IgD-negative memory B cell (primary cell): ENCODE measurements at regions not wholly inside any gene's neighbourhood (a gene's known extent, or its start where the extent isn't known, plus 50 kb on each side); places are given as distances from the start of the nearest gene placed in this dataset.
"Not testable (repeated sequence)": the region's sequence is repeated elsewhere in the genome, so short reads cannot be mapped to it uniquely, and the experiment has no call there.

Source experiments
- H3K27ac Mint-ChIP-seq, 3 donors: one replicate each; pipeline ENCODE4 v1.8.0; 2020 to 2022; ENCODE audit warnings: mild to moderate bottlenecking in 3 of 3, mixed read lengths in 3 of 3, moderate library complexity in 1 of 3
- H3K27me3 Mint-ChIP-seq: one replicate; pipeline ENCODE4 v1.8.0; 2021; ENCODE audit warnings: mixed read lengths
- H3K36me3 Mint-ChIP-seq: one replicate; pipeline ENCODE4 v1.8.0; 2020; ENCODE audit warnings: mild to moderate bottlenecking, mixed read lengths
- H3K4me1 Mint-ChIP-seq, 3 donors: one replicate each; pipeline ENCODE4 v1.8.0; 2020 to 2022; ENCODE audit warnings: mixed read lengths in 3 of 3, mild to moderate bottlenecking in 1 of 3
- H3K4me3 Mint-ChIP-seq, 4 donors: one replicate each; pipeline ENCODE4 v1.8.0; 2020 to 2022; ENCODE audit warnings: mild to moderate bottlenecking in 4 of 4, mixed read lengths in 4 of 4, moderate library complexity in 3 of 4
- H3K9me3 Mint-ChIP-seq, 3 donors: one replicate each; pipeline ENCODE4 v1.8.0; 2020 to 2021; ENCODE audit warnings: mixed read lengths in 3 of 3, mild to moderate bottlenecking in 1 of 3

DNA sequence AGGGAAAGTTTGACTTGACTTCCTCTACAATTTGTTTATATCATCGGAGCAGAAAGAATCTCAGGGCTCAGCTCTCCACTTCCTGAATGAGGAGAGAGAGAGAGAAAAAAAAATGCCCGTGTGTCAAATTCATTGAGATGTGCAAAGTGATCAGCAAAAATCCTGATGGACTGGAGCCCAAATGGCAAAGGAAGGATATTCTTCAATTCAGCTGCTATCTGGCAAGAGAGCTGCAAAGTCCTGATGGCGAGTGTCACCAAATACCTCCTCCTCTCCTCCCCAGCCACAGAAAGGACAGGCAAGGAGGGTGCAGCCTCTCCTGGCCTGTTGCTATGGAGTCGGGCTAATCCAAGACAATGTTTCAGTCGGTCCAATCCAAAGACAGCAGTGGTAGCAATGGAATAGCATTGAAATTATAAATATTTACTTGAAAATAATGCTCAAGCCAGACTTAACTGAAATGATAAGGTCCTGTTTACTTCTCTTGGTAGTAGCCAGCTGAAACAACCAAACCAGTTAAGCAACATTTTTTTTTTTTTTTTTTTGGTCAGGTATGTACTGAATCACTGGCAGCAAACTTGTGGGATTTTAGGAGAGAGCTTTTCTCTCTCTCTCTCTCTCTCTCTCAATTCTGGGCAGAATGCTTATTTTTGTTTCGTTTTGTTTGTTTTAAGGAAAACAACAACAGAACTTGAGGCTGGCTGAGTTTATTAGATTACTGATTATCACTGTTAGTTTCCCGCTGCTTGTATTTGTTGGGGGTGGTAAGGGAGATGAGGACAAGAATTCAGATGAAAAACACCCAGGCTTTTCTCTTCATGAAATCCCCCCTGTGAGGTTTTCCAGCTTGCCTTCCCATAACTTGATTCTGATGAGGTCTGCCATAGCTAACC lies 204.2 kb downstream of the BCAS1 start:
- Mint-ChIP-seq H3K4me1 (peaks cover 34 to 50% (median 40%) of the 10 kb centered on the region in 3 donors), H3K36me3 (no peaks in the 10 kb centered on the region), H3K4me3 (peak overlapping the region; percentile 48 to 80 (median 76))

GRCh38 chr20:53864765-53865683 lies 205.4 kb downstream of the BCAS1 start:
- peak overlapping the region; percentile 51 to 96 (median 95) for H3K27ac Mint-ChIP-seq
- peaks cover 34 to 49% (median 38%) of the 10 kb centered on the region in 3 donors for H3K4me1 Mint-ChIP-seq
- H3K4me3 Mint-ChIP-seq, result peak overlapping the region in 3 of 4 donors; percentile 48 to 80 (median 77)
- not testable (repeated sequence) for H3K9me3 Mint-ChIP-seq, H3K36me3 Mint-ChIP-seq, H3K27me3 Mint-ChIP-seq

More for the DNA sequence above, 204.2 kb downstream of the BCAS1 start:
- H3K27me3 Mint-ChIP-seq, result no peaks in the 10 kb centered on the region
- peak overlapping the region; percentile 51 to 96 (median 95) for H3K27ac Mint-ChIP-seq
- no peaks in the 10 kb centered on the region for H3K9me3 Mint-ChIP-seq

DNA sequence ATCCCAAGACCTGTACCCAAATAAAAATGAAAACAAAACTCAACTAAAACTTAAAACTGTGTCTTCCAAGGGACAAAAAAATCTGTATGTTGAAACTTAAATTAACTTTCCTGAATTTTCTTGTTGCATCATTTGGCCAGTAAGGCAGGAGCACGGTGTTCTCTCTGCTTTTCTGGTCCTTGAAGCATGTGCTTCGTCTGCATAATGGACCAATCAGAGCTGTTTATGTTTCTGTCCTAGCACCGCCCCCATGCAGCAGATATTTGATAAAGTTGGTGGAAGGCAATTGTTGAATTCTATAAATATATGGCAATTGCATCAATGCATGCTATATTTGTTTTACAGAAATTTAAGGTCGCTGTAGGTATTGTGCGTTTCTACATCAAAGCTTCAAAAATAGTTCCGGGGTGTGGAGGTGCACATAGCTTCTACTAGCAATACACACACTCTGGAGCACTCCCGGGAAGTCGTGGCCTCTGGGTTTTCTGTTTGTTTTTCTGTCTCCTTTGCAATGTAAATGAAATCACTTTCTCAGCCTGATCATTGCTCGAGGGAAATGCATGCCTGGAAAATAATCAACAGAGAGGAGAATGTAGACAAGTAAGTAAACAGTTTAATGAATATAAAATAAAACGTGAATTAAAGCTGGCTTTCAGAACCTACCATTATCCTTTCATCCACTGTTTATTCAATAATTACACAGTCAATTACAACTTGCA lies 206.3 kb downstream of the BCAS1 start:
- H3K36me3 Mint-ChIP-seq, H3K27me3 Mint-ChIP-seq, H3K9me3 Mint-ChIP-seq: not testable (repeated sequence)
- Mint-ChIP-seq H3K4me1 (peaks cover 34 to 43% (median 35%) of the 10 kb centered on the region in 3 donors), H3K27ac (peak overlapping the region in 1 of 3 donors; percentile 69), H3K4me3 (peak overlapping the region in 1 of 4 donors; percentile 27)

- not testable (repeated sequence) for H3K4me3 Mint-ChIP-seq, H3K9me3 Mint-ChIP-seq, H3K27me3 Mint-ChIP-seq, H3K27ac Mint-ChIP-seq, H3K36me3 Mint-ChIP-seq
- H3K4me1 Mint-ChIP-seq, result peaks cover 34 to 43% (median 35%) of the 10 kb centered on the region in 3 donors
Observed at GRCh38 chr20:53863535-53863922, 206.9 kb downstream of the BCAS1 start.

DNA sequence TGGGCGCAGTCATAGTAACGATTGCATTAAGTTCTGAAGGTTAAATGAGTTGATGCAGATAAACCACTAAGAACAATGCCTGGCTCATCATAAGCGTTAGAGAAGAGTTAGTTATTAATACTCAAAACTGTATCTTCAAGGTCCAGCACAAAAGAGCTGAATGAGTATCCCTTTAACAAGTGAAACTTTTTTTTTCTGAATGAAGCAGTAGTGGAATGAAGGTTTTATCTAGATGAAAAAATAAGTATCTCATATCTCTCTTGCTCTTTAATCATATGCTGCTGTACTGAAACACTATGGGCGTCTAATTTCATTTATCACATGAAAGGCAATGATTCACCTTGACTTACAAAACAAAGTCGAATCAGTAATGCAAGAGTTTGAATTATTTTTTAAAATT lies 207.4 kb downstream of the BCAS1 start:
- H3K36me3 Mint-ChIP-seq, H3K27ac Mint-ChIP-seq, H3K9me3 Mint-ChIP-seq, H3K27me3 Mint-ChIP-seq, H3K4me3 Mint-ChIP-seq: not testable (repeated sequence)
- H3K4me1 Mint-ChIP-seq, result peaks cover 33 to 42% (median 34%) of the 10 kb centered on the region in 3 donors

DNA sequence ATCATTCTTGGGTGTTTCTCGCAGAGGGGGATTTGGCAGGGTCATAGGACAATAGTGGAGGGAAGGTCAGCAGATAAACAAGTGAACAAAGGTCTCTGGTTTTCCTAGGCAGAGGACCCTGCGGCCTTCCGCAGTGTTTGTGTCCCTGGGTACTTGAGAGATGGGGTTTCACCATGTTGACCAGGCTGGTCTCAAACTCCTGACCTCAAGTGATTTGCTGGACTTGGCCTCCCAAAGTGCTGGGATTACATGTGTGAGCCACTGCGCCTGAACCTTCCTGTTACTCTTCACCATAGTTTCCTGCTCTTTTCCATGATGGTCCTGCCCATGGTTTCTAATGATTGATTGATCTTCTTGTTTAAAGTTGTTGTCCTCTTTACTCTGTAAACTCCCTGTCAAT lies 207.9 kb downstream of the BCAS1 start:
- not testable (repeated sequence) for H3K27me3 Mint-ChIP-seq, H3K4me3 Mint-ChIP-seq, H3K9me3 Mint-ChIP-seq, H3K36me3 Mint-ChIP-seq, H3K27ac Mint-ChIP-seq
- peaks cover 28 to 36% (median 30%) of the 10 kb centered on the region in 3 donors for H3K4me1 Mint-ChIP-seq

DNA sequence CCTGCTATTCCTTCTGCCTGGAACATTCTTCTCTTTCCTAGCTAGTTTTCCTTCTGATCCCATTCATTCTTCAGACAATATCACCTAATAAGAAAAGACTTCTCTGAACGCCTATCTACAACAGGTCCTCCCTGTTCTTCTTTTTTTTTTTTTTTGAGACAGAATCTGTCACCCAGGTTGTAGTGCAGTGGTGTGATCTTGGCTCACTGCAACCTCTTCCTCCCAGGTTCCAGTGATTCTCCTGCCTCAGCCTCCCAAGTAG lies 208.3 kb downstream of the BCAS1 start:
- Mint-ChIP-seq H3K4me1 (peaks cover 24 to 32% (median 26%) of the 10 kb centered on the region in 3 donors), H3K4me3 (peak overlapping the region in 1 of 4 donors; percentile 1)
- not testable (repeated sequence) for H3K27me3 Mint-ChIP-seq, H3K36me3 Mint-ChIP-seq, H3K9me3 Mint-ChIP-seq, H3K27ac Mint-ChIP-seq

DNA sequence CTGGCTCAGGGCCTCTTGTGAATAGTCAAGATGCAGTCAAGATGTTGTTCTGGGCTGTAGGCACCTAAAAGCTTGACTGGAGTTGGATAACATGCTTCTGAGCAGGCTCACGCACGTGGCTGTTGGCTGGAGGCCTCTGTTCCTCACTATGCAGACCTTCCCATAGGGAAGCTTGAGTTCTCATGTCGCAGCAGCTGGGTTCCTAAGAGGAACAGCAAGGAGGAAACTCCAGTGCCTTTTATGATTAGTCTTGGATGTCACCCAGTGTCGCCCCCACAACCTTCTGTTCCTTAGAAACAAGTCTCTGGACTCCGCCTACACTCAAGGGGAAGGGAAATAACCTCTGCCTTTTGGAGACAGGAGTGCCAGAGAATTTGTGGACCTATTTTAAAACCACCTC lies 210.7 kb downstream of the BCAS1 start:
- H3K4me1 Mint-ChIP-seq, result peaks cover 10 to 14% (median 11%) of the 10 kb centered on the region in 3 donors
- no peaks in the 10 kb centered on the region for H3K9me3 Mint-ChIP-seq

DNA sequence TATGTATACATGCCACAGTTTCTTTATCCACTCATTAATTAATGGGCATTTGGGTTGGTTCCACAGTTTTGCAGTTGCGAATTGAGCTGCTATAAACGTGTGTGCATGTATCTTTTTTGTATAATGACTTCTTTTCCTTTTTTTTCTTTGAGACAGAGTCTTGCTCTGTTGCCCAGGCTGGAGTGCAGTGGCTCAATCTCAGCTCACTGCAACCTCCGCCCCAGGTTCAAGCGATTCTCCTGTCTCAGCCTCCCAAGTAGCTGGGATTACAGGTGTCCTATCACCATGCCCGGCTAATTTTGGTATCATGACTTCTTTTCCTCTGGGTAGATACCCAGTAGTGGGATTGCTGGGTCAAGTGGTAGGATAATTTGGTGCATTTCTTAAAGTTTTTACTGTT lies 211.4 kb downstream of the BCAS1 start:
- not testable (repeated sequence) for H3K27me3 Mint-ChIP-seq, H3K27ac Mint-ChIP-seq, H3K4me3 Mint-ChIP-seq, H3K9me3 Mint-ChIP-seq, H3K36me3 Mint-ChIP-seq
- peaks cover 10 to 14% (median 11%) of the 10 kb centered on the region in 3 donors for H3K4me1 Mint-ChIP-seq

More for the DNA sequence above, 210.7 kb downstream of the BCAS1 start:
- H3K27me3 Mint-ChIP-seq, result no peaks in the 10 kb centered on the region
- no peak overlapping the region for H3K4me3 Mint-ChIP-seq
- no peak overlapping the region for H3K27ac Mint-ChIP-seq
- H3K36me3 Mint-ChIP-seq, result no peaks in the 10 kb centered on the region

- peaks cover 9 to 14% (median 10%) of the 10 kb centered on the region in 3 donors for H3K4me1 Mint-ChIP-seq
- H3K27me3 Mint-ChIP-seq, H3K4me3 Mint-ChIP-seq, H3K27ac Mint-ChIP-seq, H3K36me3 Mint-ChIP-seq, H3K9me3 Mint-ChIP-seq: not testable (repeated sequence)
Observed at GRCh38 chr20:53858516-53858915, 211.9 kb downstream of the BCAS1 start.

GRCh38 chr20:53857723-53858236 lies 212.6 kb downstream of the BCAS1 start:
- no peaks in the 10 kb centered on the region for H3K36me3 Mint-ChIP-seq
- H3K27ac Mint-ChIP-seq, result no peak overlapping the region
- H3K9me3 Mint-ChIP-seq, result peaks cover 0 to 1% (median 0%) of the 10 kb centered on the region in 3 donors
- no peaks in the 10 kb centered on the region for H3K27me3 Mint-ChIP-seq
- H3K4me1 Mint-ChIP-seq, result peaks cover 6 to 15% (median 12%) of the 10 kb centered on the region in 3 donors
- no peak overlapping the region for H3K4me3 Mint-ChIP-seq

DNA sequence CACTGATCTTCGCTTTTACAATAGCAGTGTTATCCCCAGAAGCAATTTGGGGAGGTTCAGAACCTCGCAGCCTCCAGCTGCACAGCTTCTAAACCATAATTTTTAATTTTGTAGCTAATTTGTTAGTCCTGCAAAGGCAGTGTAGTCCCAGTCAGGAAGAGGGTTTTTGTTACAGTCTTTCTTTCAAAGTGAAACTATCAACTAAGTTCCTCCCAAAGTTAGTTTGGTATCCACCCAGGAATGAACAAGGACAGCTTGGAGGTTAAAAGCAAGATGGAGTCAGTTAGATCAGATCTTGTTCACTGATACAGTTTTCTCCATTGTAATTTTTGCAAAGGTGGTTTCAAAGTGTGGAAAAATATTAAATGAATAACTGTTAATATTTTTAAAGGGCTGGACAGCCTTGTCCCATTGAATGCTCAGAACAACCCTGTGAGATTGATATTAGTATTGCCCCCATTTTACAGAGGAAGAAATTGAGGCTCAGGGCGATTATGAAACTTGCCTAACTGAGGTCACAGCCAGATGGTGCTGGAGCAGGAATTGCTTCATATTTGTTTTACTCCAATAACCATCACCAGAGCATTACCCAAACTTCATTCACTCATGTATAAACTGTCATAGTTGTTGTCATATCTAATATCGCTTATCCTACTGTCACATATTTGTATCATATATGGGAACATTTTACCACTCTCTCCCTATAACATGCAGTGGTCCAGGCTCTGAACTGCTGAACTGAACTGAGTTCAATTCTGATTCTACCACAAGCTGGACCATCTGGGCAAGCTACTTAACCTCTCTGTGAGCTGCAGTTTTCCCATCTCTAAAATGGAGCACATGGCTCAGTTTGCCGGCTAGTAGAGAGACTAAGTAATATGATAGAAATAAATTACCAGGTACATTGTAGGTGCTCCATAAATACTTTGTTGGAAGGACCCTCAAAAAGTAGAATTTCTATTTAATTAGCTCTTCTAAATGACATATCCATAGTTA lies 213.8 kb downstream of the BCAS1 start:
- H3K27me3 Mint-ChIP-seq, result no peaks in the 10 kb centered on the region
- no peaks in the 10 kb centered on the region for H3K36me3 Mint-ChIP-seq
- H3K9me3 Mint-ChIP-seq, result peaks cover 0 to 1% (median 0%) of the 10 kb centered on the region in 3 donors
- H3K4me1 Mint-ChIP-seq, result peaks cover 4 to 16% (median 10%) of the 10 kb centered on the region in 3 donors
- H3K4me3 Mint-ChIP-seq, result no peak overlapping the region
- H3K27ac Mint-ChIP-seq, result no peak overlapping the region

DNA sequence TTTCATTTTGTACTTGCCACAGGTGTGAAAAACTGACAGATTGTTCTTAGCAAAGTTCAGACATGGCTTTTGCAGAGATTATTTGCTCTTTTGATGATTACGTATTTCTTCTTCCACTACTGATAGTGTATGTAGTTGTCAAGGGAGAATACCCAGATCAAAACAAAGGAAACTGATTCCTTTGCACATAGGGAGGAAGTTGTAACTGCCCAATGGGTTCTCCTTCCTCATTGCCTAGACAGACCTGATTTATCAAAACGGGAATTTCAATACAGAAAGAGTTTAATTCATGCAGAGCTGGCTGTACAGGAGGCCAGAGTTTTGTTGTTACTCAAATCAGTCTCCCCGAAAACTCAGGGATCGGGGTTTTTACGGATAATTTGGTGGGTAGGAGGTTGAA lies 214.7 kb downstream of the BCAS1 start:
- H3K27me3 Mint-ChIP-seq, result no peaks in the 10 kb centered on the region
- H3K4me3 Mint-ChIP-seq, result no peak overlapping the region
- peak overlapping the region in 1 of 3 donors; percentile 11 for H3K27ac Mint-ChIP-seq
- no peaks in the 10 kb centered on the region for H3K36me3 Mint-ChIP-seq
- H3K4me1 Mint-ChIP-seq, result peaks cover 2 to 16% (median 10%) of the 10 kb centered on the region in 3 donors
- H3K9me3 Mint-ChIP-seq, result peaks cover 0 to 1% (median 0%) of the 10 kb centered on the region in 3 donors

GRCh38 chr20:53854609-53854926 lies 215.8 kb downstream of the BCAS1 start:
- not testable (repeated sequence) for H3K9me3 Mint-ChIP-seq, H3K27me3 Mint-ChIP-seq, H3K4me3 Mint-ChIP-seq, H3K27ac Mint-ChIP-seq, H3K36me3 Mint-ChIP-seq
- H3K4me1 Mint-ChIP-seq, result peaks cover 9 to 16% (median 15%) of the 10 kb centered on the region in 3 donors
